ENCODE measurements at regions not wholly inside any gene's neighbourhood (a gene's known extent, or its start where the extent isn't known, plus 50 kb on each side); places are given as distances from the start of the nearest gene placed in this dataset.

DNA sequence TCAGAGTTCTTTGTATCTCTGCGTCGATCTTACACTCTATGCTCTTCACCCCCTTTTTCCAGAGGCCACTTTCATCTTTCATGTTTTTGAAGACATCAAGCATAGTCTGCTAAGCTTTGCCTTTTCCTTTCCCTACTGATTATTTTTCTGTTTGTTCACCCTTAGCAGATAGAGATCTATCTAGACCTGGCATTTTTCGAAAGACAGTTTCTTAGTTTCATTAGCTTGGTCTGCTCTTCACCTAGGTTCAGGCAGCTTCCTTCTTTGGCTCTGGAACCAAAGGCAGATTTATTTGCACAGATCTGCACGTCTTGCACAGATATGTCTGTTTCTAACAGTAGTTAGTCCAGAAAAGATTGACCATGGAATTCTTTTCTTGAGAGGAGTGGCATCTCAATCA lies 122.7 kb upstream of the HS3ST5 start (continued):
- TF ChIP-seq, protein P1, sequence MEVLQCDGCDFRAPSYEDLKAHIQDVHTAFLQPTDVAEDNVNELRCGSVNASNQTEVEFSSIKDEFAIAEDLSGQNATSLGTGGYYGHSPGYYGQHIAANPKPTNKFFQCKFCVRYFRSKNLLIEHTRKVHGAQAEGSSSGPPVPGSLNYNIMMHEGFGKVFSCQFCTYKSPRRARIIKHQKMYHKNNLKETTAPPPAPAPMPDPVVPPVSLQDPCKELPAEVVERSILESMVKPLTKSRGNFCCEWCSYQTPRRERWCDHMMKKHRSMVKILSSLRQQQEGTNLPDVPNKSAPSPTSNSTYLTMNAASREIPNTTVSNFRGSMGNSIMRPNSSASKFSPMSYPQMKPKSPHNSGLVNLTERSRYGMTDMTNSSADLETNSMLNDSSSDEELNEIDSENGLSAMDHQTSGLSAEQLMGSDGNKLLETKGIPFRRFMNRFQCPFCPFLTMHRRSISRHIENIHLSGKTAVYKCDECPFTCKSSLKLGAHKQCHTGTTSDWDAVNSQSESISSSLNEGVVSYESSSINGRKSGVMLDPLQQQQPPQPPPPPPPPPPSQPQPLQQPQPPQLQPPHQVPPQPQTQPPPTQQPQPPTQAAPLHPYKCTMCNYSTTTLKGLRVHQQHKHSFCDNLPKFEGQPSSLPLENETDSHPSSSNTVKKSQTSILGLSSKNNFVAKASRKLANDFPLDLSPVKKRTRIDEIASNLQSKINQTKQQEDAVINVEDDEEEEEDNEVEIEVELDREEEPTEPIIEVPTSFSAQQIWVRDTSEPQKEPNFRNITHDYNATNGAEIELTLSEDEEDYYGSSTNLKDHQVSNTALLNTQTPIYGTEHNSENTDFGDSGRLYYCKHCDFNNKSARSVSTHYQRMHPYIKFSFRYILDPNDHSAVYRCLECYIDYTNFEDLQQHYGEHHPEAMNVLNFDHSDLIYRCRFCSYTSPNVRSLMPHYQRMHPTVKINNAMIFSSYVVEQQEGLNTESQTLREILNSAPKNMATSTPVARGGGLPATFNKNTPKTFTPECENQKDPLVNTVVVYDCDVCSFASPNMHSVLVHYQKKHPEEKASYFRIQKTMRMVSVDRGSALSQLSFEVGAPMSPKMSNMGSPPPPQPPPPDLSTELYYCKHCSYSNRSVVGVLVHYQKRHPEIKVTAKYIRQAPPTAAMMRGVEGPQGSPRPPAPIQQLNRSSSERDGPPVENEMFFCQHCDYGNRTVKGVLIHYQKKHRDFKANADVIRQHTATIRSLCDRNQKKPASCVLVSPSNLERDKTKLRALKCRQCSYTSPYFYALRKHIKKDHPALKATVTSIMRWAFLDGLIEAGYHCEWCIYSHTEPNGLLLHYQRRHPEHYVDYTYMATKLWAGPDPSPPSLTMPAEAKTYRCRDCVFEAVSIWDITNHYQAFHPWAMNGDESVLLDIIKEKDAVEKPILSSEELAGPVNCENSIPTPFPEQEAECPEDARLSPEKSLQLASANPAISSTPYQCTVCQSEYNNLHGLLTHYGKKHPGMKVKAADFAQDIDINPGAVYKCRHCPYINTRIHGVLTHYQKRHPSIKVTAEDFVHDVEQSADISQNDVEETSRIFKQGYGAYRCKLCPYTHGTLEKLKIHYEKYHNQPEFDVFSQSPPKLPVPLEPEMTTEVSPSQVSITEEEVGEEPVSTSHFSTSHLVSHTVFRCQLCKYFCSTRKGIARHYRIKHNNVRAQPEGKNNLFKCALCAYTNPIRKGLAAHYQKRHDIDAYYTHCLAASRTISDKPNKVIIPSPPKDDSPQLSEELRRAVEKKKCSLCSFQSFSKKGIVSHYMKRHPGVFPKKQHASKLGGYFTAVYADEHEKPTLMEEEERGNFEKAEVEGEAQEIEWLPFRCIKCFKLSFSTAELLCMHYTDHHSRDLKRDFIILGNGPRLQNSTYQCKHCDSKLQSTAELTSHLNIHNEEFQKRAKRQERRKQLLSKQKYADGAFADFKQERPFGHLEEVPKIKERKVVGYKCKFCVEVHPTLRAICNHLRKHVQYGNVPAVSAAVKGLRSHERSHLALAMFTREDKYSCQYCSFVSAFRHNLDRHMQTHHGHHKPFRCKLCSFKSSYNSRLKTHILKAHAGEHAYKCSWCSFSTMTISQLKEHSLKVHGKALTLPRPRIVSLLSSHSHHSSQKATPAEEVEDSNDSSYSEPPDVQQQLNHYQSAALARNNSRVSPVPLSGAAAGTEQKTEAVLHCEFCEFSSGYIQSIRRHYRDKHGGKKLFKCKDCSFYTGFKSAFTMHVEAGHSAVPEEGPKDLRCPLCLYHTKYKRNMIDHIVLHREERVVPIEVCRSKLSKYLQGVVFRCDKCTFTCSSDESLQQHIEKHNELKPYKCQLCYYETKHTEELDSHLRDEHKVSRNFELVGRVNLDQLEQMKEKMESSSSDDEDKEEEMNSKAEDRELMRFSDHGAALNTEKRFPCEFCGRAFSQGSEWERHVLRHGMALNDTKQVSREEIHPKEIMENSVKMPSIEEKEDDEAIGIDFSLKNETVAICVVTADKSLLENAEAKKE (CRISPR knock-in tag; IDR thresholded peaks at IDR 0.05) = no peak
- no peak for TF ChIP-seq EZH2phosphoT487 (IDR thresholded peaks at IDR 0.05; ENCODE audit: unreplicated experiment)

DNA sequence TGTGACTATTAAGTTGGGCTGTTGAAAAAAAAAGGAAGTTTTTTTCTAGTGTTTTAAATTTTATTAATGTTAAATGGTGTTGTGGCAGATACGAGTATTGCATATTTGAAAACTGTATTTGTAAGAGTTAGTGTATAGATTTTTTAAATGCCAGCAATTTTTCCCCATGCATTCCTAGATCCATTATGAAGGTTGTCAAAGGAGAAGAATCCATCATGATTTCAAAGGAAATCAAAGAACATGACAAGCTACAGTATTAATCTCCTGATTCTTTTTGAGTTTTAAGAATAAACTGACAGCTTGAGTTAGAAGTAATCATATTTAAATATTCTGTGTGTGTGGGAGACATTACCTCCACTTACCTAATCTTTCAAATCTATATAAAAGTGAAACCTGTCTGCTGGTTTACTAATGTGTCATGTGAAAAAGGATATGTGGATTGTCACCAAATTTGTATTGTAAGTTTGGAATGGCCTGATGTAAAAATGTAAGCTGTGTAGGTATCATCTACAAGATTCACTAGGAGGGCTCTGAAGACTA lies 111.0 kb upstream of the HS3ST5 start:
- H2AFZ ChIP-seq = no peak overlapping the region
- no peak overlapping the region for H3K4me3 Mint-ChIP-seq
- no peaks in the 10 kb centered on the region for H3F3A ChIP-seq (replicated peaks; ENCODE audit: low read depth)
- no peaks in the 10 kb centered on the region for H3K36me3 Mint-ChIP-seq (ENCODE audit: low read depth)
- H3K4me1 Mint-ChIP-seq = peaks cover 19% of the 10 kb centered on the region
- no peaks in the 10 kb centered on the region for H3K9me3 Mint-ChIP-seq
- no peak overlapping the region for H3K4me2 ChIP-seq
- H3K4me1 ChIP-seq (ENCODE audit: insufficient read depth) = peaks cover 10% of the 10 kb centered on the region
- H3K36me3 ChIP-seq (ENCODE audit: insufficient read depth) = no peaks in the 10 kb centered on the region
- H3K27ac Mint-ChIP-seq = no peak overlapping the region
- H4K20me1 ChIP-seq (replicated peaks; ENCODE audit: insufficient read depth) = no peaks in the 10 kb centered on the region
- DNase-seq (ENCODE audit: low spot score) (no peak), ATAC-seq (no peak)
- no peaks in the 10 kb centered on the region for H3K9me2 ChIP-seq (ENCODE audit: insufficient read depth)
- H3K79me2 ChIP-seq (replicated peaks; ENCODE audit: insufficient read depth) = no peaks in the 10 kb centered on the region
- H3K27ac ChIP-seq (ENCODE audit: low read depth) = no peak overlapping the region
- no peaks in the 10 kb centered on the region for H3K27me3 ChIP-seq (ENCODE audit: insufficient read depth)
- no peaks in the 10 kb centered on the region for H3K27me3 Mint-ChIP-seq (ENCODE audit: insufficient read depth, low read depth, poor library complexity)
- H3K4me3 ChIP-seq = no peak overlapping the region
- TF ChIP-seq JUNB (IDR thresholded peaks at IDR 0.05; ENCODE audit: unreplicated experiment) = no peak
- no peak for TF ChIP-seq NANOG (IDR thresholded peaks at IDR 0.05; ENCODE audit: borderline replicate concordance)
- no peak for TF ChIP-seq ZNF114 (CRISPR knock-in tag; IDR thresholded peaks at IDR 0.05)
- TF ChIP-seq, protein P2, sequence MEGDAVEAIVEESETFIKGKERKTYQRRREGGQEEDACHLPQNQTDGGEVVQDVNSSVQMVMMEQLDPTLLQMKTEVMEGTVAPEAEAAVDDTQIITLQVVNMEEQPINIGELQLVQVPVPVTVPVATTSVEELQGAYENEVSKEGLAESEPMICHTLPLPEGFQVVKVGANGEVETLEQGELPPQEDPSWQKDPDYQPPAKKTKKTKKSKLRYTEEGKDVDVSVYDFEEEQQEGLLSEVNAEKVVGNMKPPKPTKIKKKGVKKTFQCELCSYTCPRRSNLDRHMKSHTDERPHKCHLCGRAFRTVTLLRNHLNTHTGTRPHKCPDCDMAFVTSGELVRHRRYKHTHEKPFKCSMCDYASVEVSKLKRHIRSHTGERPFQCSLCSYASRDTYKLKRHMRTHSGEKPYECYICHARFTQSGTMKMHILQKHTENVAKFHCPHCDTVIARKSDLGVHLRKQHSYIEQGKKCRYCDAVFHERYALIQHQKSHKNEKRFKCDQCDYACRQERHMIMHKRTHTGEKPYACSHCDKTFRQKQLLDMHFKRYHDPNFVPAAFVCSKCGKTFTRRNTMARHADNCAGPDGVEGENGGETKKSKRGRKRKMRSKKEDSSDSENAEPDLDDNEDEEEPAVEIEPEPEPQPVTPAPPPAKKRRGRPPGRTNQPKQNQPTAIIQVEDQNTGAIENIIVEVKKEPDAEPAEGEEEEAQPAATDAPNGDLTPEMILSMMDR (conservative IDR thresholded peaks at IDR 0.05; ENCODE audit: low read depth in 2 of 2) = no peak
- no peak for TF ChIP-seq STAT1 (IDR thresholded peaks at IDR 0.05; ENCODE audit: unreplicated experiment)
- TF ChIP-seq CREB1 (CRISPR knock-in tag; IDR thresholded peaks at IDR 0.05; ENCODE audit: low read depth) = no peak
- TF ChIP-seq EZH2 (IDR thresholded peaks at IDR 0.05; ENCODE audit: low read depth, unreplicated experiment) = no peak
- TF ChIP-seq EZH2phosphoT487 (IDR thresholded peaks at IDR 0.05; ENCODE audit: unreplicated experiment) = no peak
- no peak for TF ChIP-seq ZNF331 (CRISPR knock-in tag; IDR thresholded peaks at IDR 0.05; ENCODE audit: low read depth)
- TF ChIP-seq, protein P3, sequence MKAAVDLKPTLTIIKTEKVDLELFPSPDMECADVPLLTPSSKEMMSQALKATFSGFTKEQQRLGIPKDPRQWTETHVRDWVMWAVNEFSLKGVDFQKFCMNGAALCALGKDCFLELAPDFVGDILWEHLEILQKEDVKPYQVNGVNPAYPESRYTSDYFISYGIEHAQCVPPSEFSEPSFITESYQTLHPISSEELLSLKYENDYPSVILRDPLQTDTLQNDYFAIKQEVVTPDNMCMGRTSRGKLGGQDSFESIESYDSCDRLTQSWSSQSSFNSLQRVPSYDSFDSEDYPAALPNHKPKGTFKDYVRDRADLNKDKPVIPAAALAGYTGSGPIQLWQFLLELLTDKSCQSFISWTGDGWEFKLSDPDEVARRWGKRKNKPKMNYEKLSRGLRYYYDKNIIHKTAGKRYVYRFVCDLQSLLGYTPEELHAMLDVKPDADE (IDR thresholded peaks at IDR 0.05) = no peak

Measured in GM23338 (cell line).